Transverse colon (tissue), 3 donors: ENCODE measurements at regions not wholly inside any gene's neighbourhood (a gene's known extent, or its start where the extent isn't known, plus 50 kb on each side); places are given as distances from the start of the nearest gene placed in this dataset.

Experiments
- CTCF ChIP-seq, 5 experiments: fragments of 200-600 bp in 3 of 5; fragments of 450-650 bp in 2 of 5; sonication (generic) in 3 of 5; IDR thresholded peaks; 1 replicate in 2 of 5; 2 replicates in 3 of 5; pipeline ENCODE4 v1.5.1; 2016 to 2017; ENCODE audit warnings: antibody characterized with exemption in 5 of 5, inconsistent platforms in 3 of 5, mild to moderate bottlenecking in 2 of 5, moderate library complexity in 1 of 5
- EP300 ChIP-seq: sonication (generic); formaldehyde crosslinking; IDR thresholded peaks from one replicate; pipeline ENCODE4 v1.6.1; 2017; ENCODE audit warnings: antibody characterized with exemption, low read depth

GRCh38 chr18:49662506-49662905, 100.6 kb downstream of the LIPG start:
- no peak for TF ChIP-seq CTCF (IDR thresholded peaks at IDR 0.05)
- TF ChIP-seq EP300 = no peak
